ENCODE measurements at regions not wholly inside any gene's neighbourhood (a gene's known extent, or its start where the extent isn't known, plus 50 kb on each side); places are given as distances from the start of the nearest gene placed in this dataset.

GRCh38 chr13:99124794-99125316, 75.8 kb upstream of the UBAC2 start:
- in situ Hi-C loops (cut with MboI; ENCODE audit: low sequenced_read_pairs, unreplicated experiment), result no loop called here
- no peak for TF ChIP-seq CTCF (IDR thresholded peaks at IDR 0.05; ENCODE audit: borderline replicate concordance, control extremely low read depth, extremely low read depth, insufficient read depth, missing control alignments)
- peak; percentile 62 for DNase-seq (ENCODE audit: low spot score)

- TF ChIP-seq CTCF (IDR thresholded peaks at IDR 0.05; ENCODE audit: borderline replicate concordance, control extremely low read depth, extremely low read depth, insufficient read depth, missing control alignments), result no peak
- DNase-seq (ENCODE audit: low spot score), result no peak
- in situ Hi-C loops (cut with MboI; ENCODE audit: low sequenced_read_pairs, unreplicated experiment), result no loop called here
Observed at GRCh38 chr13:99125326-99125915, 75.2 kb upstream of the UBAC2 start.

- in situ Hi-C loops (cut with MboI; ENCODE audit: low sequenced_read_pairs, unreplicated experiment), result no loop called here
- TF ChIP-seq CTCF (IDR thresholded peaks at IDR 0.05; ENCODE audit: borderline replicate concordance, control extremely low read depth, extremely low read depth, insufficient read depth, missing control alignments), result no peak
- DNase-seq (ENCODE audit: low spot score), result no peak
Observed at GRCh38 chr13:99126821-99127220, 73.8 kb upstream of the UBAC2 start.

- no peak for TF ChIP-seq CTCF (IDR thresholded peaks at IDR 0.05; ENCODE audit: borderline replicate concordance, control extremely low read depth, extremely low read depth, insufficient read depth, missing control alignments)
- in situ Hi-C loops (cut with MboI; ENCODE audit: low sequenced_read_pairs, unreplicated experiment), result no loop called here
Observed at GRCh38 chr13:99129050-99129449, 71.6 kb upstream of the UBAC2 start.

GRCh38 chr13:99129951-99130350, 70.7 kb upstream of the UBAC2 start:
- in situ Hi-C loops (cut with MboI; ENCODE audit: low sequenced_read_pairs, unreplicated experiment), result no loop called here
- DNase-seq (ENCODE audit: low spot score), result no peak
- TF ChIP-seq CTCF (IDR thresholded peaks at IDR 0.05; ENCODE audit: borderline replicate concordance, control extremely low read depth, extremely low read depth, insufficient read depth, missing control alignments), result no peak

More at GRCh38 chr13:99129050-99129449, 71.6 kb upstream of the UBAC2 start:
- no peak for DNase-seq (ENCODE audit: low spot score)

- in situ Hi-C loops (cut with MboI; ENCODE audit: low sequenced_read_pairs, unreplicated experiment), result no loop called here
- no peak for TF ChIP-seq CTCF (IDR thresholded peaks at IDR 0.05; ENCODE audit: borderline replicate concordance, control extremely low read depth, extremely low read depth, insufficient read depth, missing control alignments)
- DNase-seq (ENCODE audit: low spot score), result no peak
Observed at GRCh38 chr13:99131410-99131809, 69.2 kb upstream of the UBAC2 start.

Data from GM13976 (cell line).